GM23338 (cell line): ENCODE measurements at regions not wholly inside any gene's neighbourhood (a gene's known extent, or its start where the extent isn't known, plus 50 kb on each side); places are given as distances from the start of the nearest gene placed in this dataset.

Experiments used
- CREB1 ChIP-seq: fragments of 250-450 bp; sonication (Bioruptor Pico); IDR thresholded peaks from 2 replicates; pipeline ENCODE4 v1.5.0; 2020; ENCODE audit warnings: low read depth, mild to moderate bottlenecking, moderate library complexity
- CTCF ChIP-seq, 2 experiments: fragments of 200-600 bp in 1 of 2; sonication (generic) in 1 of 2; conservative IDR thresholded peaks; 2 replicates each; pipeline versions ENCODE4 v1.5.1 to v1.6.1; 2016 to 2017; ENCODE audit warnings: antibody characterized with exemption in 2 of 2, low read depth in 2 of 2, mild to moderate bottlenecking in 2 of 2, moderate library complexity in 1 of 2
- ETS1 ChIP-seq: IDR thresholded peaks from 2 replicates; pipeline ENCODE4 v1.6.1; 2016; ENCODE audit warnings: antibody characterized with exemption
- EZH2 ChIP-seq: fragments of 200-600 bp; sonication (generic); IDR thresholded peaks from one replicate; pipeline ENCODE4 v1.8.0; 2017; ENCODE audit warnings: antibody characterized with exemption, mild to moderate bottlenecking, low read depth; ENCODE audit not compliant: unreplicated experiment
- EZH2phosphoT487 ChIP-seq: fragments of 200-600 bp; sonication (generic); IDR thresholded peaks from one replicate; pipeline ENCODE4 v1.8.1; 2018; ENCODE audit warnings: antibody characterized with exemption; ENCODE audit not compliant: unreplicated experiment
- JUNB ChIP-seq: IDR thresholded peaks from one replicate; pipeline ENCODE4 v1.6.1; 2016; ENCODE audit warnings: antibody characterized with exemption; ENCODE audit not compliant: unreplicated experiment
- NANOG ChIP-seq: IDR thresholded peaks from 2 replicates; pipeline ENCODE4 v1.6.1; 2016; ENCODE audit warnings: antibody characterized with exemption, borderline replicate concordance
- POLR2AphosphoS5 ChIP-seq: IDR thresholded peaks from 2 replicates; pipeline ENCODE4 v1.6.1; 2016; ENCODE audit warnings: antibody characterized with exemption, low read depth
- REST ChIP-seq: IDR thresholded peaks from one replicate; pipeline ENCODE4 v1.6.1; 2018; ENCODE audit warnings: antibody characterized with exemption; ENCODE audit not compliant: unreplicated experiment
- STAT1 ChIP-seq: IDR thresholded peaks from one replicate; pipeline ENCODE4 v1.6.1; 2016; ENCODE audit warnings: antibody characterized with exemption; ENCODE audit not compliant: unreplicated experiment
- ZNF331 ChIP-seq: fragments of 250-450 bp; sonication (Bioruptor Pico); IDR thresholded peaks from 2 replicates; pipeline ENCODE4 v1.5.0; 2020; ENCODE audit warnings: low read depth, mild to moderate bottlenecking, moderate library complexity
- ZNF462 ChIP-seq: fragments of 250-450 bp; sonication (Bioruptor Pico); IDR thresholded peaks from 2 replicates; pipeline ENCODE4 v1.5.0; 2020; ENCODE audit warnings: mild to moderate bottlenecking, moderate library complexity

GRCh38 chr10:128881086-128881485 lies 586.0 kb upstream of the MGMT start:
- no peak for TF ChIP-seq POLR2AphosphoS5
- no peak for TF ChIP-seq CTCF (conservative IDR thresholded peaks at IDR 0.05; ENCODE audit: low read depth in 2 of 2)
- no peak for TF ChIP-seq EZH2
- no peak for TF ChIP-seq ETS1
- no peak for TF ChIP-seq REST
- TF ChIP-seq CREB1 = no peak
- no peak for TF ChIP-seq STAT1
- TF ChIP-seq EZH2phosphoT487 = no peak
- TF ChIP-seq ZNF331 (CRISPR knock-in tag) = no peak
- TF ChIP-seq NANOG = no peak
- TF ChIP-seq ZNF462 = no peak
- TF ChIP-seq JUNB = no peak
